ENCODE measurements at regions not wholly inside any gene's neighbourhood (a gene's known extent, or its start where the extent isn't known, plus 50 kb on each side); places are given as distances from the start of the nearest gene placed in this dataset.

DNA sequence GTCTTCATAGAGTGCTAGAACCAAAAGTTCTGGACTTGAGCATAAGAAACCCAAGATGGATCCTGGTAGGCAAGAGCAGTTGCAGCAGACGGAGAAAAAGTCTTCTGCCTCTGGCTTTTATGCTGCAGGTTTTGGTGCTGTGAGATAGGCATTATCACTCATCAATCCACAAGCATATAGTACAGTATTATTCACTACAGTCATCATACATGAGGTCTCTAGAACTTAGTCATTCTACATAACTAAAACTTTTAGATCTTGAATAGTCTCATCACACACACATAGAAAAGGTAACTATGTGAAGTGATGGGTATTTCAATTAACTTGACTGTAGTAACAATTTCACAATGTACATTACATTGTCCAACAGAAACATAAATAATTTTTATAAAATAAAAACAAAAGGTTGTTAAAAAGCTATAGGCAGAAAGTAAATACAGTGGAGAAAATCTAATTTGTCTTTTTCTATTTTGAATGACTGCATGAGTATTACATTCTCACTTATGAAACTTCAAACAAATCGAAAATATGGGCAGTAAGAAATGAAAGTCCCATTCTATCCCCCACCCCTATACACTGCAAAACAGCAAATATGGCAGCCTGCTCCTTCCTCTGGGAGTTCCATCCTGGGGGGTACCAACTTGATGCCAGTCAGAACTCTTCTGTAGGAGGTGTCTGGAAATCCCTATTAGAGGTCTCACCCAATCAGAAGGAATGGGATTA is 534.3 kb upstream of the ACVR2A start:
- no peaks in the 10 kb centered on the region for H3K4me1 ChIP-seq (ENCODE audit: insufficient read depth, low read length)
- no peak overlapping the region for H3K4me3 ChIP-seq (ENCODE audit: low read length)
- no peaks in the 10 kb centered on the region for H3K9me3 ChIP-seq (ENCODE audit: low read length)
- no peak overlapping the region for H2AFZ ChIP-seq (ENCODE audit: low read length)
- CTCF ChIA-PET, result no interaction called here
- intact Hi-C loops (cut with micrococcal nuclease), result no loop called here
- ATAC-seq (no peak), DNase-seq (no peak)
- H3K36me3 ChIP-seq (ENCODE audit: low read depth, low read length), result no peaks in the 10 kb centered on the region
- no peak overlapping the region for H3K27ac ChIP-seq (ENCODE audit: low read length)
- no peaks in the 10 kb centered on the region for H3F3A ChIP-seq (ENCODE audit: low read length, unreplicated experiment)
- POLR2A ChIA-PET (ENCODE audit: unreplicated experiment), result no interaction called here
- no TSS peak for BruUV-seq (replicated peaks)
- TF ChIP-seq EZH2 (IDR thresholded peaks at IDR 0.05; ENCODE audit: low read length, unreplicated experiment) (no peak), EZH2phosphoT487 (IDR thresholded peaks at IDR 0.05; ENCODE audit: borderline replicate concordance, low read length) (no peak)
- TF ChIP-seq, protein P1, sequence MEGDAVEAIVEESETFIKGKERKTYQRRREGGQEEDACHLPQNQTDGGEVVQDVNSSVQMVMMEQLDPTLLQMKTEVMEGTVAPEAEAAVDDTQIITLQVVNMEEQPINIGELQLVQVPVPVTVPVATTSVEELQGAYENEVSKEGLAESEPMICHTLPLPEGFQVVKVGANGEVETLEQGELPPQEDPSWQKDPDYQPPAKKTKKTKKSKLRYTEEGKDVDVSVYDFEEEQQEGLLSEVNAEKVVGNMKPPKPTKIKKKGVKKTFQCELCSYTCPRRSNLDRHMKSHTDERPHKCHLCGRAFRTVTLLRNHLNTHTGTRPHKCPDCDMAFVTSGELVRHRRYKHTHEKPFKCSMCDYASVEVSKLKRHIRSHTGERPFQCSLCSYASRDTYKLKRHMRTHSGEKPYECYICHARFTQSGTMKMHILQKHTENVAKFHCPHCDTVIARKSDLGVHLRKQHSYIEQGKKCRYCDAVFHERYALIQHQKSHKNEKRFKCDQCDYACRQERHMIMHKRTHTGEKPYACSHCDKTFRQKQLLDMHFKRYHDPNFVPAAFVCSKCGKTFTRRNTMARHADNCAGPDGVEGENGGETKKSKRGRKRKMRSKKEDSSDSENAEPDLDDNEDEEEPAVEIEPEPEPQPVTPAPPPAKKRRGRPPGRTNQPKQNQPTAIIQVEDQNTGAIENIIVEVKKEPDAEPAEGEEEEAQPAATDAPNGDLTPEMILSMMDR (conservative IDR thresholded peaks at IDR 0.05; ENCODE audit: low read depth, low read length), result no peak
- no peaks in the 10 kb centered on the region for H3K9me2 ChIP-seq (replicated peaks; ENCODE audit: low read length)
- no peak overlapping the region for H3K4me2 ChIP-seq (ENCODE audit: low read length)
- H3K27me3 ChIP-seq (ENCODE audit: low read length), result no peaks in the 10 kb centered on the region
- no peaks in the 10 kb centered on the region for H4K20me1 ChIP-seq (ENCODE audit: low read length)
- H3K79me2 ChIP-seq (ENCODE audit: low read length), result no peaks in the 10 kb centered on the region
- no peak overlapping the region for H3K9ac ChIP-seq (ENCODE audit: low read length)

DNA sequence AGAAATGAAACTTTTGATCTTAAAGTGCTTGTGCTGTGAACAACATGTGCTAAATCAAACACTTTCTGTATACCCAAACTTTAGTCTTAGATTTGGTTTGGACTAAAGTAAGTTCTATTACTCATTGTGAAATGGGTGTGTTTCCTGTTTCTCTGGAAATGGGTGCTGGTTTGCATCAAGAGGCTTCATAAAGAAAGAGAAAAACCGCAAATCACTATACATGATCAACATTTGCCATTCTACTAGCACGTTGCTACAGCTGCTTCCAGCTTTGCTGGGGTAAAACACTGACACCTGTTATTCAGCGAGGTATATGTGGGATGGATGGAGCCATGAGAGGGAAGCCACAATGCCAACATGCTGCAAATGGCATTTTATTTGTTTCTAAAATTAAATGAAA is 547.0 kb upstream of the ACVR2A start:
- Histone ChIP-seq H3F3A (ENCODE audit: low read length, unreplicated experiment) (no peaks in the 10 kb centered on the region), H3K36me3 (ENCODE audit: low read depth, low read length) (no peaks in the 10 kb centered on the region), H3K4me3 (ENCODE audit: low read length) (no peak overlapping the region), H3K79me2 (ENCODE audit: low read length) (no peaks in the 10 kb centered on the region), H3K9me2 (replicated peaks; ENCODE audit: low read length) (0 out of 2 replicates have a peak, but pooled peaks cover 7% of the 10 kb centered on the region), H3K27ac (ENCODE audit: low read length) (no peak overlapping the region), H3K9me3 (ENCODE audit: low read length) (no peaks in the 10 kb centered on the region), H3K27me3 (ENCODE audit: low read length) (no peaks in the 10 kb centered on the region), H2AFZ (ENCODE audit: low read length) (no peak overlapping the region), H3K4me1 (ENCODE audit: insufficient read depth, low read length) (peaks cover 18% of the 10 kb centered on the region), H4K20me1 (ENCODE audit: low read length) (no peaks in the 10 kb centered on the region), H3K9ac (ENCODE audit: low read length) (no peak overlapping the region), H3K4me2 (ENCODE audit: low read length) (no peak overlapping the region)
- ATAC-seq (no peak), DNase-seq (peak; percentile 10)
- CTCF ChIA-PET, result no interaction called here
- no TSS peak for BruUV-seq (replicated peaks)
- intact Hi-C loops (cut with micrococcal nuclease), result no loop called here
- TF ChIP-seq EZH2phosphoT487 (IDR thresholded peaks at IDR 0.05; ENCODE audit: borderline replicate concordance, low read length), result no peak
- TF ChIP-seq, protein P1 (conservative IDR thresholded peaks at IDR 0.05; ENCODE audit: low read depth, low read length), result no peak
- no peak for TF ChIP-seq EZH2 (IDR thresholded peaks at IDR 0.05; ENCODE audit: low read length, unreplicated experiment)
- POLR2A ChIA-PET (ENCODE audit: unreplicated experiment), result interaction anchor here (0.7 kb wide), 1 partner anchor 8 kb away, joined by 3 read pairs; no protein-coding TSS in a partner anchor

DNA sequence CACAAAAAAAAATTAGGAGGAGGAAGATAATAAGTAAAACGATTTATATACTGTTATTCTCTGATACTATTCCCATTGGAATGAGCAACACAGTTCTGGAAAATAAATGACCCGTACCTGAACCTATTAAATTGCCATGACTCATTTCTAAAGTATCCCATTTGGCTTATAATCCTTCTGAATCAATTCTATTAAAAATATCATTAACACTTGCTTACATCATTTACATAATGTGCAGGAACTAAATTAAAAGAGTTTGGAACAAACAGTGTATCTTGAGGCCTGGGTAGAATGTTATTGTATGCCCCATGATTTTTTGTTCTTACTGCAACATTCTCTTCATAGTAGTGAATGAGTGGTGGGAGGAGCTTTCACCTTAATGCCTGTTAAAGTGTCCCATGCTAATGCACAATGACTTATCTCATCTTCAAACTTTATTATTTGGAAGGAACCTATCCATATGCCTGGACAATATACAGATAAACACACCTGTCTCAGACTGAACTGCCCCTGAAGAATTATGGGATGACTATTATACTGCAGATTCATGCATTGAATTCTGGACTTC is 549.9 kb upstream of the ACVR2A start:
- Histone ChIP-seq H4K20me1 (ENCODE audit: low read length) (no peaks in the 10 kb centered on the region), H3K9me3 (ENCODE audit: low read length) (no peaks in the 10 kb centered on the region), H3F3A (ENCODE audit: low read length, unreplicated experiment) (no peaks in the 10 kb centered on the region), H3K4me2 (ENCODE audit: low read length) (peak overlapping the region; percentile 61), H3K4me3 (ENCODE audit: low read length) (no peak overlapping the region), H3K9ac (ENCODE audit: low read length) (no peak overlapping the region), H3K27ac (ENCODE audit: low read length) (peak overlapping the region; percentile 59), H3K4me1 (ENCODE audit: insufficient read depth, low read length) (peaks cover 18% of the 10 kb centered on the region), H3K79me2 (ENCODE audit: low read length) (no peaks in the 10 kb centered on the region), H3K36me3 (ENCODE audit: low read depth, low read length) (no peaks in the 10 kb centered on the region), H3K9me2 (replicated peaks; ENCODE audit: low read length) (0 out of 2 replicates have a peak, but pooled peaks cover 7% of the 10 kb centered on the region), H3K27me3 (ENCODE audit: low read length) (no peaks in the 10 kb centered on the region), H2AFZ (ENCODE audit: low read length) (no peak overlapping the region)
- intact Hi-C loops (cut with micrococcal nuclease), result loop anchor here (5.0 kb wide), 1 partner anchor 617 kb away; no protein-coding TSS in a partner anchor
- TF ChIP-seq, protein P1 (conservative IDR thresholded peaks at IDR 0.05; ENCODE audit: low read depth, low read length), result no peak
- no peak for TF ChIP-seq EZH2phosphoT487 (IDR thresholded peaks at IDR 0.05; ENCODE audit: borderline replicate concordance, low read length)
- no peak for TF ChIP-seq EZH2 (IDR thresholded peaks at IDR 0.05; ENCODE audit: low read length, unreplicated experiment)
- ATAC-seq, result peak; percentile 81
- CTCF ChIA-PET, result no interaction called here
- no TSS peak for BruUV-seq (replicated peaks)
- peak; percentile 77 for DNase-seq
- POLR2A ChIA-PET (ENCODE audit: unreplicated experiment), result interaction anchor here (0.6 kb wide), 1 partner anchor 11 kb away, joined by 5 read pairs; no protein-coding TSS in a partner anchor

Data from PC-3 (cell line).